KBM-7 (cell line): ENCODE measurements at regions not wholly inside any gene's neighbourhood (a gene's known extent, or its start where the extent isn't known, plus 50 kb on each side); places are given as distances from the start of the nearest gene placed in this dataset.

Source experiments
- DNase-seq: peaks from one replicate; pipeline ENCODE4 v3.0.0-alpha.2; 2015
- in situ Hi-C: fragments of 300-500 bp; cut with MboI; formaldehyde crosslinking; loops from 2 replicates; pipeline ENCODE4 v1.14.3; 2020; ENCODE audit warnings: low sequenced_read_pairs, low pct_unique_long_range_greater_than_20kb, mixed read lengths

GRCh38 chr4:181944527-181944926 lies 298.7 kb upstream of the TENM3 start:
- DNase-seq = no peak
- in situ Hi-C loops = no loop called here

GRCh38 chr4:181946902-181947301 lies 296.3 kb upstream of the TENM3 start:
- DNase-seq = no peak
- in situ Hi-C loops = no loop called here

GRCh38 chr4:181948839-181949382 lies 294.3 kb upstream of the TENM3 start:
- in situ Hi-C loops = no loop called here

GRCh38 chr4:181949704-181950312 lies 293.4 kb upstream of the TENM3 start:
- no peak for DNase-seq
- in situ Hi-C loops = no loop called here

More at GRCh38 chr4:181948839-181949382, 294.3 kb upstream of the TENM3 start:
- no peak for DNase-seq

GRCh38 chr4:181950372-181951127 lies 292.7 kb upstream of the TENM3 start:
- in situ Hi-C loops = no loop called here
- DNase-seq = no peak

- in situ Hi-C loops = no loop called here
- DNase-seq = no peak
These were observed 291.9 kb upstream of the TENM3 start for GRCh38 chr4:181951265-181951664.

GRCh38 chr4:181952478-181952877 lies 290.7 kb upstream of the TENM3 start:
- in situ Hi-C loops = no loop called here
- DNase-seq = no peak

GRCh38 chr4:181956512-181956911 lies 286.7 kb upstream of the TENM3 start:
- in situ Hi-C loops = no loop called here
- no peak for DNase-seq

GRCh38 chr4:181957088-181957487 lies 286.1 kb upstream of the TENM3 start:
- in situ Hi-C loops = no loop called here
- DNase-seq = no peak

- in situ Hi-C loops = no loop called here
- DNase-seq = no peak
These were observed 284.8 kb upstream of the TENM3 start for GRCh38 chr4:181958446-181958845.

GRCh38 chr4:181959121-181959520 lies 284.1 kb upstream of the TENM3 start:
- no peak for DNase-seq
- in situ Hi-C loops = no loop called here

- in situ Hi-C loops = no loop called here
- DNase-seq = no peak
These were observed 282.8 kb upstream of the TENM3 start for GRCh38 chr4:181960384-181960783.

- in situ Hi-C loops = no loop called here
- DNase-seq = no peak
These were observed 280.9 kb upstream of the TENM3 start for GRCh38 chr4:181962321-181962720.

- DNase-seq = no peak
- in situ Hi-C loops = no loop called here
These were observed 278.5 kb upstream of the TENM3 start for GRCh38 chr4:181964731-181965130.

- in situ Hi-C loops = no loop called here
These were observed 277.1 kb upstream of the TENM3 start for GRCh38 chr4:181966104-181966551.

GRCh38 chr4:181967401-181967800 lies 275.8 kb upstream of the TENM3 start:
- in situ Hi-C loops = no loop called here
- DNase-seq = no peak

More at GRCh38 chr4:181966104-181966551, 277.1 kb upstream of the TENM3 start:
- no peak for DNase-seq

GRCh38 chr4:181968371-181968770 lies 274.8 kb upstream of the TENM3 start:
- in situ Hi-C loops = no loop called here
- no peak for DNase-seq

- in situ Hi-C loops = no loop called here
- no peak for DNase-seq
These were observed 274.1 kb upstream of the TENM3 start for GRCh38 chr4:181969151-181969550.

GRCh38 chr4:181970366-181970765 lies 272.8 kb upstream of the TENM3 start:
- in situ Hi-C loops = no loop called here
- DNase-seq = no peak

- in situ Hi-C loops = no loop called here
- DNase-seq = no peak
These were observed 271.8 kb upstream of the TENM3 start for GRCh38 chr4:181971411-181971810.
